ENCODE measurements at regions not wholly inside any gene's neighbourhood (a gene's known extent, or its start where the extent isn't known, plus 50 kb on each side); places are given as distances from the start of the nearest gene placed in this dataset.
"Not testable (repeated sequence)": the region's sequence is repeated elsewhere in the genome, so short reads cannot be mapped to it uniquely, and the experiment has no call there.

GRCh38 chr9:129412814-129413536 lies 207.9 kb downstream of the C9orf50 start:
- no peak for TF ChIP-seq POLR2A (IDR thresholded peaks at IDR 0.05)
- TF ChIP-seq, protein P1, sequence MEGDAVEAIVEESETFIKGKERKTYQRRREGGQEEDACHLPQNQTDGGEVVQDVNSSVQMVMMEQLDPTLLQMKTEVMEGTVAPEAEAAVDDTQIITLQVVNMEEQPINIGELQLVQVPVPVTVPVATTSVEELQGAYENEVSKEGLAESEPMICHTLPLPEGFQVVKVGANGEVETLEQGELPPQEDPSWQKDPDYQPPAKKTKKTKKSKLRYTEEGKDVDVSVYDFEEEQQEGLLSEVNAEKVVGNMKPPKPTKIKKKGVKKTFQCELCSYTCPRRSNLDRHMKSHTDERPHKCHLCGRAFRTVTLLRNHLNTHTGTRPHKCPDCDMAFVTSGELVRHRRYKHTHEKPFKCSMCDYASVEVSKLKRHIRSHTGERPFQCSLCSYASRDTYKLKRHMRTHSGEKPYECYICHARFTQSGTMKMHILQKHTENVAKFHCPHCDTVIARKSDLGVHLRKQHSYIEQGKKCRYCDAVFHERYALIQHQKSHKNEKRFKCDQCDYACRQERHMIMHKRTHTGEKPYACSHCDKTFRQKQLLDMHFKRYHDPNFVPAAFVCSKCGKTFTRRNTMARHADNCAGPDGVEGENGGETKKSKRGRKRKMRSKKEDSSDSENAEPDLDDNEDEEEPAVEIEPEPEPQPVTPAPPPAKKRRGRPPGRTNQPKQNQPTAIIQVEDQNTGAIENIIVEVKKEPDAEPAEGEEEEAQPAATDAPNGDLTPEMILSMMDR (IDR thresholded peaks at IDR 0.05), result no peak

GRCh38 chr9:129412176-129412813 lies 208.6 kb downstream of the C9orf50 start:
- H3K4me3 ChIP-seq, ATAC-seq: not testable (repeated sequence)

More at GRCh38 chr9:129412814-129413536, 207.9 kb downstream of the C9orf50 start:
- ATAC-seq (peak; percentile 8 to 35 (median 22)), DNase-seq (peak in 2 of 3 donors; percentile 60 to 71)
- Histone ChIP-seq H3K9me3 (no peaks in the 10 kb centered on the region), H3K27me3 (no peaks in the 10 kb centered on the region), H3K4me1 (peaks cover 0 to 15% (median 2%) of the 10 kb centered on the region in 4 donors), H3K36me3 (no peaks in the 10 kb centered on the region), H3K27ac (peak overlapping the region; percentile 96 to 100 (median 96)), H3K4me3 (peak overlapping the region; percentile 37 to 65 (median 65))
- 0% methylated on average over 20 of the region's 49 CpGs for whole genome bisulfite sequencing (ENCODE audit: insufficient coverage, low coverage, low lambda C conversion rate, missing lambda C conversion rate)
- intact Hi-C loops (cut with DNase I), result no loop called here

DNA sequence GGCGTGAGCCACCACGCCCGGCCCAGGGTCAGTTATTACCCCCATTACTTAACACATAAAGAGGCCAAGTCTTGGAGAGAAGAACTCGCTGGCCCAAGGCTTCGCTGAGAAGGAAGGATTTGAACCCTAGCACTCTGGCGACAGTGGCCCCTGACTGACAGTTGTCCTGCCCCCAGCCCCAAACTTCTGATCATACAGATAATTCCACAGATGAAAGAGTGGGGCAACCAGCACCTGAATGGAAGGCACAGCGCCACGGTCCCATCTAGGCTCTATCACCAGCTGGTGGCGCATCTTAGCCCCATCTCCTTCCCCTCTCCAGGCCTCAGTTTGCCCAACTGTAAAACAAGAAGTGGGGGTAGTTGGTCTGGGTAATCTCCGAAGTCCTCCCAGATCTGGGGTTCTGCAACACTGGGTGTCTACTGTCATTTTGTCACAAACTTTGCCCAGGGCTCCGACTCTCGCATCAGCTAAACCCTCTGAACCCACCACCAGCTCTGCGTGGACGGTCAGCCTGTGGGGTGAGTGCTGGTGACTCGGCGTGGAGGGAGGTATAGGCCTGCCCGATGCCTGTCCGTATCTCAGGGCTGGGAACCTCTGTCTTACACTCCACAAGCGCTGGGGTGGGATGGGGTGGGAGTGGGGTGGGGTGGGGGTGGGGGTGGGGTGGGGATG lies 209.3 kb downstream of the C9orf50 start:
- intact Hi-C loops (cut with DNase I), result no loop called here
- DNase-seq (peak in 2 of 3 donors; percentile 24 to 56), ATAC-seq (no peak)

More at GRCh38 chr9:129412176-129412813, 208.6 kb downstream of the C9orf50 start:
- H3K36me3 ChIP-seq; intact Hi-C loops (cut with DNase I); H3K9me3 ChIP-seq; H3K27me3 ChIP-seq; DNase-seq: not testable (repeated sequence)
- WGBS (ENCODE audit: insufficient coverage, low coverage, low lambda C conversion rate, missing lambda C conversion rate), result 80% methylated on average over 9 of the region's 11 CpGs
- Histone ChIP-seq H3K27ac (peak overlapping the region; percentile 96 to 100 (median 96)), H3K4me1 (peaks cover 0 to 15% (median 2%) of the 10 kb centered on the region in 4 donors)

GRCh38 chr9:129410226-129410625 lies 210.7 kb downstream of the C9orf50 start:
- Histone ChIP-seq H3K4me1 (peaks cover 0 to 15% (median 2%) of the 10 kb centered on the region in 4 donors), H3K4me3 (no peak overlapping the region), H3K36me3 (no peaks in the 10 kb centered on the region), H3K9me3 (no peaks in the 10 kb centered on the region), H3K27me3 (no peaks in the 10 kb centered on the region), H3K27ac (no peak overlapping the region)
- no peak for DNase-seq
- ATAC-seq, result no peak
- intact Hi-C loops (cut with DNase I), result no loop called here
- WGBS (ENCODE audit: insufficient coverage, low coverage, low lambda C conversion rate, missing lambda C conversion rate), result 23% methylated on average over 2 of the region's 4 CpGs
- TF ChIP-seq, protein P1 (IDR thresholded peaks at IDR 0.05), result no peak
- TF ChIP-seq POLR2A (IDR thresholded peaks at IDR 0.05), result no peak

More for the DNA sequence above, 209.3 kb downstream of the C9orf50 start:
- H3K27ac ChIP-seq, result no peak overlapping the region
- 92% methylated on average over 10 of the region's 19 CpGs for WGBS (ENCODE audit: insufficient coverage, low coverage, low lambda C conversion rate, missing lambda C conversion rate)
- no peaks in the 10 kb centered on the region for H3K27me3 ChIP-seq
- no peaks in the 10 kb centered on the region for H3K36me3 ChIP-seq
- no peak for TF ChIP-seq POLR2A (IDR thresholded peaks at IDR 0.05)
- TF ChIP-seq, protein P1 (IDR thresholded peaks at IDR 0.05), result no peak
- H3K4me1 ChIP-seq, result peaks cover 0 to 15% (median 2%) of the 10 kb centered on the region in 4 donors
- no peak overlapping the region for H3K4me3 ChIP-seq
- no peaks in the 10 kb centered on the region for H3K9me3 ChIP-seq
